Mesendoderm (in vitro differentiated cells): ENCODE measurements at regions not wholly inside any gene's neighbourhood (a gene's known extent, or its start where the extent isn't known, plus 50 kb on each side); places are given as distances from the start of the nearest gene placed in this dataset.

Experiments used
- DNase-seq: peaks from one replicate; pipeline ENCODE4 v3.0.0; 2013
- H2AK5ac ChIP-seq: 2 replicates; pipeline ENCODE4 v1.6.1; 2013; ENCODE audit warnings: low read length, inconsistent platforms
- H2BK120ac ChIP-seq: 2 replicates; pipeline ENCODE4 v1.6.1; 2013; ENCODE audit warnings: low read depth, mild to moderate bottlenecking, low read length, moderate library complexity, mixed read lengths
- H2BK15ac ChIP-seq: replicated peaks from 2 replicates; pipeline ENCODE4 v1.6.1; 2013; ENCODE audit warnings: low read depth, mild to moderate bottlenecking, moderate library complexity
- H2BK5ac ChIP-seq: 2 replicates; pipeline ENCODE4 v1.6.1; 2013; ENCODE audit warnings: low read length, inconsistent platforms
- H3K18ac ChIP-seq: 2 replicates; pipeline ENCODE4 v1.6.1; 2013; ENCODE audit warnings: mild to moderate bottlenecking, low read length, mixed read lengths
- H3K23ac ChIP-seq: one replicate; pipeline ENCODE4 v1.6.1; 2013; ENCODE audit warnings: low read length
- H3K27ac ChIP-seq: 2 replicates; pipeline ENCODE4 v1.5.1; 2013; ENCODE audit warnings: low read depth, mild to moderate bottlenecking, inconsistent platforms, low read length, moderate library complexity
- H3K27me3 ChIP-seq: 2 replicates; pipeline ENCODE4 v1.6.1; 2013; ENCODE audit warnings: low read length, control low read depth, mild to moderate bottlenecking, inconsistent platforms; ENCODE audit not compliant: insufficient read depth, poor library complexity
- H3K36me3 ChIP-seq: 2 replicates; pipeline ENCODE4 v1.6.1; 2013; ENCODE audit warnings: low read length, inconsistent platforms; ENCODE audit not compliant: control insufficient read depth, insufficient read depth
- H3K4ac ChIP-seq: one replicate; pipeline ENCODE4 v1.6.1; 2013; ENCODE audit warnings: low read depth, mild to moderate bottlenecking, low read length, moderate library complexity
- H3K4me1 ChIP-seq: 2 replicates; pipeline ENCODE4 v1.6.1; 2013; ENCODE audit warnings: low read depth, low read length, inconsistent platforms; ENCODE audit not compliant: control insufficient read depth
- H3K4me2 ChIP-seq: 2 replicates; pipeline ENCODE4 v1.6.1; 2013; ENCODE audit warnings: low read length
- H3K4me3 ChIP-seq: 2 replicates; pipeline ENCODE4 v1.5.1; 2013; ENCODE audit warnings: mild to moderate bottlenecking, low read length
- H3K56ac ChIP-seq: one replicate; pipeline ENCODE4 v1.6.1; 2013; ENCODE audit warnings: low read length
- H3K79me1 ChIP-seq: 2 replicates; pipeline ENCODE4 v1.6.1; 2013; ENCODE audit warnings: low read length, inconsistent platforms
- H3K79me2 ChIP-seq: 2 replicates; pipeline ENCODE4 v1.6.1; 2013; ENCODE audit warnings: mild to moderate bottlenecking, low read length; ENCODE audit not compliant: control insufficient read depth, insufficient read depth
- H3K9ac ChIP-seq: 2 replicates; pipeline ENCODE4 v1.6.1; 2013; ENCODE audit warnings: low read length, inconsistent platforms
- H4K5ac ChIP-seq: one replicate; pipeline ENCODE4 v1.6.1; 2013; ENCODE audit warnings: low read length
- H4K8ac ChIP-seq: one replicate; pipeline ENCODE4 v1.6.1; 2013; ENCODE audit warnings: low read depth, mild to moderate bottlenecking, control low read depth, low read length, moderate library complexity
- WGBS: extraction: QIAGEN DNeasy Blood & Tissue Kit; methylation state at CpG from one replicate; pipeline ENCODE4 v1.1.7; 2013; ENCODE audit warnings: low lambda C conversion rate, missing lambda C conversion rate; ENCODE audit not compliant: insufficient coverage; ENCODE audit errors: extremely low coverage; 5-methylcytosine and 5-hydroxymethylcytosine counted together

DNA sequence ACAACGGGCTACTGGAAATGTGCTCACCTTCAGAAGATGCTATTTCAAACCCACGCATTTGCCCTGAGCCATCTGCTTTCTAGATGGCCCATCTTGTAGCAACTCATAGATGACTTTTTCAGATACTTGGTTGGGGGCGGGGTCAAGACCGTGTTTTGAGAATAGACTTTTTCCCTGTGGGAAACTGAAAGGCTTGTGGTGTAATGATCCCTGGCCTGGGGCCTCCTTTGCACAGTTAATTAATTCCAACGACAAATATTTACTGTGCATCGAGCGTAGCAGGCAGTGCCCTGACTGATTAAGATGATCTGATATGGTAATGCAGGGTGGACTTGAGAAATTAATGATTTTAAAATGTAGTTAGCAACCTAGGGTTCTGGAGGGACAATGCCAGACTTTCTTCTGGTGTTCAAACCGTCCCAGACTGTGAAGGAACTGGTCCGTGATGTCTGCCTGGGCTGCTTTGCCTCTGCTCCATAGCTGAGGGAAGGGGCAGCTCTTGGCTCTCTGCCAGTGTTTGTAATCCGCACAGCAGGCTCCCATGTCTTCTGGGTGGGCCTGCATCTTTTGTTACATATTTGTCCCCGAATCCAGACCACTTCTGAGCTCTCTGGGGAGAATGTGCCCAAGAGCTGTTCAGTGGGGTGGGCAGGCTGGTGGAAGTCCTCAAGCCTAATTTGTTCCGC is 84.8 kb downstream of the ADAMTS15 start:
- Histone ChIP-seq H3K27ac (no peak overlapping the region), H2BK15ac (no peak overlapping the region), H3K56ac (no peak overlapping the region), H3K4me3 (no peak overlapping the region), H3K4ac (no peak overlapping the region), H3K27me3 (no peaks in the 10 kb centered on the region), H2BK5ac (no peak overlapping the region), H3K36me3 (no peaks in the 10 kb centered on the region), H3K9ac (no peak overlapping the region), H4K8ac (no peak overlapping the region), H3K18ac (no peak overlapping the region), H3K79me1 (no peaks in the 10 kb centered on the region), H2AK5ac (no peak overlapping the region), H2BK120ac (no peak overlapping the region), H3K4me2 (no peak overlapping the region), H3K4me1 (no peaks in the 10 kb centered on the region), H3K79me2 (no peaks in the 10 kb centered on the region), H4K5ac (no peak overlapping the region), H3K23ac (no peak overlapping the region)
- DNase-seq: no peak
- no CpG with 5 or more reads among the region's 12 CpGs for WGBS

DNA sequence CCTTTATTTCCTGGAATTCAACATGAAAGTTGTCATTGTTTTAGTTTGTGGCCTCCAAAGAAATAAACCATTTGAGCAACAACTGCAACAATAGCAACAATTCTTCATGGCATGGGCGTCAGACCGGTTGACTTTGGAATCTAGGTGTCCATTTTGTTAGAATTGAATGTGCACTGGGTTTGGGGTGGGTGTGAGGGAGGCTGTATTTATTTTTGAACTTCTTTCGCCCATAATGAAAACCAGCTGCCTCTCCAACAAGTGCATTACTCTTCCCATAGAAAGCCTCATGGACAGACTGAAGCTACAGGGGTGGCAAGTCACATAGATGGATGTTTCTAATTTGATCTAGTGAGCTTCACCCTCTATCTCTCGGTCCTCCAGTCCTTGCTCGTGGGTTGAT is 85.4 kb downstream of the ADAMTS15 start:
- Histone ChIP-seq H3K18ac (no peak overlapping the region), H2BK120ac (no peak overlapping the region), H3K27me3 (no peaks in the 10 kb centered on the region), H4K8ac (no peak overlapping the region), H3K4me3 (no peak overlapping the region), H3K4ac (no peak overlapping the region), H3K79me2 (no peaks in the 10 kb centered on the region), H3K79me1 (no peaks in the 10 kb centered on the region), H3K9ac (no peak overlapping the region), H2AK5ac (no peak overlapping the region), H3K27ac (no peak overlapping the region), H3K4me2 (no peak overlapping the region), H3K56ac (no peak overlapping the region), H4K5ac (no peak overlapping the region), H3K36me3 (no peaks in the 10 kb centered on the region), H2BK5ac (no peak overlapping the region), H2BK15ac (no peak overlapping the region), H3K4me1 (no peaks in the 10 kb centered on the region), H3K23ac (no peak overlapping the region)
- no CpG with 5 or more reads among the region's 5 CpGs for WGBS
- no peak for DNase-seq

DNA sequence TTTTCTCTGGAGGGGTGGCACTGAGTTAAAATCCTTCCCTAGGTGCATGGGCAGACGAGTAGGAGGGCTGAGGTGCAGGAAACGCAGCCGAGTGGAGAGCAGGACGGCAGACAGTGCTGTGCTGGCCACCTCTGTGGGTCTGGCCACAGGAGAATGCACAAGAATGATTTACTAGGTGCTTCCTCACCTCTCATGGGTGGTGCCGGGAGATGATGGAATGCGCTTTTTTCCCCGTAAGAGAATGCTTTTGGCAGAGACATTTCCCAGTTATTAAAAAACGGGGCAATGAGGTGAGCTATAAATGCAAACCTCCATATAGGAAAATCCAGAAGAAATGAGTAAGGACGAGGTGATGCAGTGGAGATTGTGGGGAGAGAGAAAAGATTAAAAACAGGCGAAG is 86.1 kb downstream of the ADAMTS15 start:
- H3K23ac ChIP-seq: no peak overlapping the region
- H4K5ac ChIP-seq: no peak overlapping the region
- no peak overlapping the region for H2BK15ac ChIP-seq
- no peaks in the 10 kb centered on the region for H3K36me3 ChIP-seq
- H3K18ac ChIP-seq: no peak overlapping the region
- H3K4me2 ChIP-seq: no peak overlapping the region
- no peak for DNase-seq
- no peak overlapping the region for H3K4me3 ChIP-seq
- no peak overlapping the region for H2BK5ac ChIP-seq
- H3K79me2 ChIP-seq: no peaks in the 10 kb centered on the region
- no peaks in the 10 kb centered on the region for H3K4me1 ChIP-seq
- H3K56ac ChIP-seq: no peak overlapping the region
- H3K79me1 ChIP-seq: no peaks in the 10 kb centered on the region
- WGBS: no CpG with 5 or more reads among the region's 10 CpGs
- no peak overlapping the region for H2AK5ac ChIP-seq
- H4K8ac ChIP-seq: no peak overlapping the region
- no peaks in the 10 kb centered on the region for H3K27me3 ChIP-seq
- H2BK120ac ChIP-seq: no peak overlapping the region
- no peak overlapping the region for H3K27ac ChIP-seq
- no peak overlapping the region for H3K4ac ChIP-seq
- no peak overlapping the region for H3K9ac ChIP-seq

DNA sequence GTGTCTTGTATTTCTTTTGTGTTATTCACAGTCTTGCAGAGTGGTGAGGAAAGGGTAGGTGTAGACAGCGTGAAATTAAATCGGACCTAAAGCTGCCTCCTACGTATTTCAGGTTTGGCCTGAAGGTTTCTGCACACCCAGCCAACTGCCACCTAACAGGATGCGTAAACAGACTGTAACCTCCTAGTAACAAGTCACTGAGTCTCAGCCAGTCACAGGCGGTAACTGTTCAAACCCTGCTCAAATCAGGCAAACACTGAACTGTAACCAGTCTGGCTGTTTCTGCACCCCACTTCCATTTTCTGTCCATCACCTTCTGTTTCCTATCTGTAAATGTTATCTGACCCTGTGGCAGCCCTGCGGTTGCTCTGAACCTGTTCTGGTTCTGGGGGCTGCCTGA is 87.1 kb downstream of the ADAMTS15 start:
- Histone ChIP-seq H3K79me2 (no peaks in the 10 kb centered on the region), H3K4ac (no peak overlapping the region), H3K9ac (no peak overlapping the region), H3K36me3 (no peaks in the 10 kb centered on the region), H3K4me2 (no peak overlapping the region), H3K23ac (no peak overlapping the region), H2BK120ac (no peak overlapping the region), H4K5ac (no peak overlapping the region), H3K4me3 (no peak overlapping the region), H4K8ac (no peak overlapping the region), H3K4me1 (no peaks in the 10 kb centered on the region), H2AK5ac (no peak overlapping the region), H3K56ac (no peak overlapping the region), H2BK5ac (no peak overlapping the region), H3K18ac (no peak overlapping the region), H3K27me3 (no peaks in the 10 kb centered on the region), H3K27ac (no peak overlapping the region), H2BK15ac (no peak overlapping the region), H3K79me1 (no peaks in the 10 kb centered on the region)
- DNase-seq: no peak
- WGBS: no CpG with 5 or more reads among the region's 6 CpGs

DNA sequence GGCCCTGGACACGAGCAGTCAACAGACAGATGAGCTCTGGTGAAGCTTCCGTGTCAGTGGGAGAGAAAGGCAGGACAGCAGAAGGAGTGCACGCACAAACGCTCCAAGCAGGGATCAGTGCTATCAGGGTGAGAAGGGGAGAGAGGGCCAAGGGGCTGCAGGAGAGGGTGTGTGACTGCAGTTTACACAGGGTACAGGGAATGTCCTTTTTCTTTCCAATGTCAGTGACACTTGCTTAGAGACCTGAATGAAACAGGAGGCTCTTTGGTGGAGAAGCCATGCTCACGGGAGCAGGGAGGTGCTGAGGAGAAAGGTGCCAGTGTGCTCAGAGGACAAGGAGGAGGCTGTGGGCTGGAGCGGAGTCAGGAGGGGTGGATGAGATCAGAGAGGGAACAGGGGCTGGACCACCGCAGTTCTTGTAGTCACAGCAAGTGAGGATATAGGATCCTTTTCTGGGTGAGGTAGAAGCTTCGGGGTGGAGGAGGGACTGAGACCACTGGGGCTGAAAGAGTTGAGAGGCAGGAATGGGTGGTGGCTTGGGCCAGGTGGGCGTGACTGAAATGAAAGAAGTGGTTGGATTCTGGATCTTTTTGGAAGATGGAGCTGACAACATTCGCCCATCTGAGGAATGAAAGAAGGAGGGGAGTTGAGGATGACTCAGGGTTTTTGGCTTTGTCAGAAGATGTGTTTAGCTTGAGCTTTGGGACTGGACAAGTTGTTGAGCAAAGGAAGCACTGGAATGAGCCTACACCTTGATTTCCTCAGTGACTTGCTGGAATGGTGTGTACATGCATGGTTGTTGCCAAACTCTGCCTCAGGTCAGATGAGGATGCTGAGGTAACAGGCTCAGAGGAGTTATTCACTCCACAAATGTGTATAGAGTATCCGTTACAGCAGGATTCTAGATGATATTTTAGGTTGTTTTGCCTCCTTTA is 87.9 kb downstream of the ADAMTS15 start:
- H3K4me2 ChIP-seq: no peak overlapping the region
- H4K8ac ChIP-seq: no peak overlapping the region
- no peak overlapping the region for H4K5ac ChIP-seq
- H2BK120ac ChIP-seq: no peak overlapping the region
- H3K23ac ChIP-seq: no peak overlapping the region
- no peaks in the 10 kb centered on the region for H3K36me3 ChIP-seq
- no peak overlapping the region for H2BK5ac ChIP-seq
- H3K27ac ChIP-seq: no peak overlapping the region
- no peak overlapping the region for H3K4me3 ChIP-seq
- H3K18ac ChIP-seq: no peak overlapping the region
- H3K4ac ChIP-seq: no peak overlapping the region
- no peak overlapping the region for H3K56ac ChIP-seq
- H2AK5ac ChIP-seq: no peak overlapping the region
- H3K27me3 ChIP-seq: no peaks in the 10 kb centered on the region
- no peak for DNase-seq
- no peak overlapping the region for H3K9ac ChIP-seq
- no peaks in the 10 kb centered on the region for H3K79me1 ChIP-seq
- H3K4me1 ChIP-seq: no peaks in the 10 kb centered on the region
- no CpG with 5 or more reads among the region's 11 CpGs for WGBS
- no peak overlapping the region for H2BK15ac ChIP-seq
- H3K79me2 ChIP-seq: no peaks in the 10 kb centered on the region
